Upper lobe of left lung (tissue), 4 donors: ENCODE measurements at regions not wholly inside any gene's neighbourhood (a gene's known extent, or its start where the extent isn't known, plus 50 kb on each side); places are given as distances from the start of the nearest gene placed in this dataset.

Experiments used
- EP300 ChIP-seq, 4 donors: sonication (generic); formaldehyde crosslinking; IDR thresholded peaks; one replicate each; pipeline ENCODE4 v1.5.1; 2017; ENCODE audit warnings: antibody characterized with exemption in 4 of 4, control low read depth in 2 of 4
- POLR2A ChIP-seq, 4 donors: fragments of 450-650 bp; IDR thresholded peaks; one replicate each; pipeline ENCODE4 v1.5.1; 2016 to 2017; ENCODE audit warnings: antibody characterized with exemption in 4 of 4, mild to moderate bottlenecking in 2 of 4
- POLR2AphosphoS5 ChIP-seq, 2 donors: sonication (generic); formaldehyde crosslinking; IDR thresholded peaks; one replicate each; pipeline ENCODE4 v1.5.1; 2017; ENCODE audit warnings: antibody characterized with exemption in 2 of 2
- TF ChIP-seq, protein P1 (sequence below), 6 experiments: fragments of 450-650 bp in 4 of 6; fragments of 200-600 bp in 2 of 6; sonication (generic) in 2 of 6; IDR thresholded peaks; one replicate each; pipeline ENCODE4 v1.5.1; 2016 to 2019; ENCODE audit warnings: antibody characterized with exemption in 6 of 6

- TF ChIP-seq, protein P1, sequence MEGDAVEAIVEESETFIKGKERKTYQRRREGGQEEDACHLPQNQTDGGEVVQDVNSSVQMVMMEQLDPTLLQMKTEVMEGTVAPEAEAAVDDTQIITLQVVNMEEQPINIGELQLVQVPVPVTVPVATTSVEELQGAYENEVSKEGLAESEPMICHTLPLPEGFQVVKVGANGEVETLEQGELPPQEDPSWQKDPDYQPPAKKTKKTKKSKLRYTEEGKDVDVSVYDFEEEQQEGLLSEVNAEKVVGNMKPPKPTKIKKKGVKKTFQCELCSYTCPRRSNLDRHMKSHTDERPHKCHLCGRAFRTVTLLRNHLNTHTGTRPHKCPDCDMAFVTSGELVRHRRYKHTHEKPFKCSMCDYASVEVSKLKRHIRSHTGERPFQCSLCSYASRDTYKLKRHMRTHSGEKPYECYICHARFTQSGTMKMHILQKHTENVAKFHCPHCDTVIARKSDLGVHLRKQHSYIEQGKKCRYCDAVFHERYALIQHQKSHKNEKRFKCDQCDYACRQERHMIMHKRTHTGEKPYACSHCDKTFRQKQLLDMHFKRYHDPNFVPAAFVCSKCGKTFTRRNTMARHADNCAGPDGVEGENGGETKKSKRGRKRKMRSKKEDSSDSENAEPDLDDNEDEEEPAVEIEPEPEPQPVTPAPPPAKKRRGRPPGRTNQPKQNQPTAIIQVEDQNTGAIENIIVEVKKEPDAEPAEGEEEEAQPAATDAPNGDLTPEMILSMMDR (IDR thresholded peaks at IDR 0.05): no peak
- TF ChIP-seq EP300 (IDR thresholded peaks at IDR 0.05): no peak
- TF ChIP-seq POLR2A (IDR thresholded peaks at IDR 0.05): no peak
- TF ChIP-seq POLR2AphosphoS5 (IDR thresholded peaks at IDR 0.05): no peak
Measured at GRCh38 chr5:122723606-122724352, 51.1 kb upstream of the SNX2 start.
